A673 (cell line): ENCODE measurements at regions not wholly inside any gene's neighbourhood (a gene's known extent, or its start where the extent isn't known, plus 50 kb on each side); places are given as distances from the start of the nearest gene placed in this dataset.

Source experiments
- BruUV-seq: library from RNA; stranded (reverse); fragments of 400-500 nt; replicated peaks from 2 replicates; lab custom pipeline; 2021; lab: Mats Ljungman, UMichigan
- CTCF ChIA-PET: fragments of 300-600 bp; sonication (Branson Sonifier 250); formaldehyde crosslinking; loops from one replicate; lab custom pipeline; 2022; ENCODE audit warnings: antibody characterized with exemption; lab: Charles Lee
- POLR2A ChIA-PET: fragments of 300-600 bp; sonication (Branson Sonifier 250); formaldehyde crosslinking; loops from one replicate; lab custom pipeline; 2022; ENCODE audit warnings: antibody characterized with exemption; ENCODE audit not compliant: low non-redundant PET; lab: Charles Lee
- DNase-seq: peaks from one replicate; pipeline ENCODE4 v3.0.0-alpha.2; 2015; ENCODE audit warnings: low spot score
- H3K27ac ChIP-seq: fragments of 200-600 bp; sonication (generic); 2 replicates; pipeline ENCODE4 v1.5.1; 2016; ENCODE audit warnings: mixed run types, low read depth, mild to moderate bottlenecking, mixed read lengths, antibody characterized with exemption, low read length; ENCODE audit not compliant: poor library complexity, severe bottlenecking
- H3K27me3 ChIP-seq: fragments of 200-600 bp; sonication (generic); replicated peaks from 2 replicates; pipeline ENCODE4 v1.6.1; 2017; ENCODE audit warnings: mixed run types, low read depth, mild to moderate bottlenecking, mixed read lengths, antibody characterized with exemption, low read length; ENCODE audit not compliant: insufficient read depth, poor library complexity
- H3K36me3 ChIP-seq: fragments of 200-600 bp; sonication (generic); 2 replicates; pipeline ENCODE4 v1.6.1; 2016; ENCODE audit warnings: mixed run types, mild to moderate bottlenecking, mixed read lengths, antibody characterized with exemption, low read length; ENCODE audit not compliant: insufficient read depth, poor library complexity, severe bottlenecking
- H3K4me1 ChIP-seq: fragments of 200-600 bp; sonication (generic); 2 replicates; pipeline ENCODE4 v1.6.1; 2017; ENCODE audit warnings: mixed run types, mild to moderate bottlenecking, mixed read lengths, antibody characterized with exemption, low read length; ENCODE audit not compliant: insufficient read depth, poor library complexity, severe bottlenecking
- H3K4me3 ChIP-seq: fragments of 200-600 bp; sonication (generic); 2 replicates; pipeline ENCODE4 v1.5.1; 2016; ENCODE audit warnings: low read depth, mixed run types, mild to moderate bottlenecking, mixed read lengths, low read length; ENCODE audit not compliant: poor library complexity, severe bottlenecking
- H3K9me3 ChIP-seq: fragments of 200-600 bp; sonication (generic); 2 replicates; pipeline ENCODE4 v1.6.1; 2016; ENCODE audit warnings: mixed run types, low read depth, mild to moderate bottlenecking, mixed read lengths, antibody characterized with exemption, low read length; ENCODE audit not compliant: poor library complexity, severe bottlenecking
- CTCF ChIP-seq: fragments of 300-800, 200-600 bp; sonication (generic); conservative IDR thresholded peaks from 2 replicates; pipeline ENCODE4 v1.5.1; 2017; ENCODE audit warnings: low read depth, mild to moderate bottlenecking, antibody characterized with exemption, low read length, moderate library complexity, mixed read lengths
- EZH2 ChIP-seq: fragments of 200-600 bp; sonication (generic); IDR thresholded peaks from 2 replicates; pipeline ENCODE4 v1.6.1; 2017; ENCODE audit warnings: borderline replicate concordance, low read depth, mild to moderate bottlenecking, mixed read lengths, antibody characterized with exemption, low read length; ENCODE audit not compliant: poor library complexity, severe bottlenecking
- intact Hi-C: fragments of 100-400 bp; cut with micrococcal nuclease; formaldehyde crosslinking; loops from one replicate; pipeline ENCODE4 v1.10.0; 2022; ENCODE audit not compliant: unreplicated experiment

- Histone ChIP-seq H3K27ac (no peak overlapping the region), H3K9me3 (no peaks in the 10 kb centered on the region), H3K36me3 (no peaks in the 10 kb centered on the region), H3K4me1 (no peaks in the 10 kb centered on the region), H3K27me3 (no peaks in the 10 kb centered on the region), H3K4me3 (no peak overlapping the region)
- no peak for DNase-seq
- CTCF ChIA-PET: no interaction called here
- no TSS peak for BruUV-seq
- POLR2A ChIA-PET: interaction anchor here (0.6 kb wide), 1 partner anchor 40 kb away, joined by 3 read pairs; no protein-coding TSS in a partner anchor
- TF ChIP-seq CTCF (no peak), EZH2 (no peak)
- intact Hi-C loops: no loop called here
These were observed 319.8 kb downstream of the TDRD15 start for GRCh38 chr2:21443494-21444105.

- no peak for DNase-seq
- ChIA-PET POLR2A (no interaction called here), CTCF (no interaction called here)
- H3K4me3 ChIP-seq: no peak overlapping the region
- intact Hi-C loops: no loop called here
- TF ChIP-seq EZH2: no peak
- TF ChIP-seq CTCF: no peak
- H3K36me3 ChIP-seq: no peaks in the 10 kb centered on the region
- H3K4me1 ChIP-seq: no peaks in the 10 kb centered on the region
- H3K9me3 ChIP-seq: no peaks in the 10 kb centered on the region
- H3K27ac ChIP-seq: no peak overlapping the region
- BruUV-seq: no TSS peak
- H3K27me3 ChIP-seq: peaks cover 43% of the 10 kb centered on the region
These were observed 326.1 kb downstream of the TDRD15 start for GRCh38 chr2:21449881-21450280.

DNA sequence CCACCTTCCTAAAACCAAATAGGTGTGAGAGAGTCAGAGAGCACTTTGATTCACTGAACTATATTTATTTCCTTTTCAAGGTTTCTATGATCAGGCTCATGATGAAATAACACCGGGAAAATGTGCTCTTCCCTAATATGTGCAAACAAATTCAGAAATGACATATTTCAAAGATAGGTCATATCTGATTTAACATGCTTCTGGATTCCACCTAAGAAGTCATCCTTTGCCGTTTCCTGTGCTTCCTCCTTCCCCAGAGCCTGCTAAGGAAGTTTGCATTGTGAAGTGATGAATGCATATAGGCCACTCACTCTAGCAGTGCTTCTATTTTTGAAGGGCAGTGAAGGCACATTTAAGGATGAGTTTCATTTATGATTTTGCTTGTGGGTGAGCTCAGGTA lies 327.6 kb downstream of the TDRD15 start:
- intact Hi-C loops: no loop called here
- Histone ChIP-seq H3K36me3 (no peaks in the 10 kb centered on the region), H3K4me1 (no peaks in the 10 kb centered on the region), H3K27me3 (peaks cover 43% of the 10 kb centered on the region), H3K4me3 (no peak overlapping the region), H3K27ac (no peak overlapping the region), H3K9me3 (no peaks in the 10 kb centered on the region)
- ChIA-PET CTCF (no interaction called here), POLR2A (no interaction called here)
- BruUV-seq: no TSS peak
- TF ChIP-seq EZH2 (no peak), CTCF (no peak)
- DNase-seq: no peak
